GM21737 (cell line): ENCODE measurements at regions not wholly inside any gene's neighbourhood (a gene's known extent, or its start where the extent isn't known, plus 50 kb on each side); places are given as distances from the start of the nearest gene placed in this dataset.

ENCODE experiments used
- ATAC-seq: cut with Tn5 transposase; IDR thresholded peaks from one replicate; pipeline ENCODE4 v1.9.1; 2021; ENCODE audit warnings: mild to moderate bottlenecking, moderate library complexity; ENCODE audit not compliant: unreplicated experiment

GRCh38 chr10:107918171-107918570 lies 753.7 kb upstream of the SORCS1 start:
- ATAC-seq = no peak

- ATAC-seq = no peak
These were observed 750.7 kb upstream of the SORCS1 start for GRCh38 chr10:107915215-107915610.

- ATAC-seq = no peak
These were observed 750.1 kb upstream of the SORCS1 start for GRCh38 chr10:107914450-107915214.

GRCh38 chr10:107913317-107914294 lies 749.1 kb upstream of the SORCS1 start:
- no peak for ATAC-seq

GRCh38 chr10:107901076-107901475 lies 736.6 kb upstream of the SORCS1 start:
- ATAC-seq = no peak

- ATAC-seq = no peak
These were observed 735.6 kb upstream of the SORCS1 start for GRCh38 chr10:107900131-107900530.

- no peak for ATAC-seq
These were observed 735.1 kb upstream of the SORCS1 start for GRCh38 chr10:107899502-107900062.

GRCh38 chr10:107899075-107899474 lies 734.6 kb upstream of the SORCS1 start:
- no peak for ATAC-seq

GRCh38 chr10:107898392-107898791 lies 733.9 kb upstream of the SORCS1 start:
- no peak for ATAC-seq

GRCh38 chr10:107894516-107894915 lies 730.0 kb upstream of the SORCS1 start:
- no peak for ATAC-seq

GRCh38 chr10:107889105-107889504 lies 724.6 kb upstream of the SORCS1 start:
- ATAC-seq = no peak

GRCh38 chr10:107880185-107880584 lies 715.7 kb upstream of the SORCS1 start:
- ATAC-seq = no peak

- no peak for ATAC-seq
These were observed 708.5 kb upstream of the SORCS1 start for GRCh38 chr10:107873007-107873406.

- ATAC-seq = no peak
These were observed 701.2 kb upstream of the SORCS1 start for GRCh38 chr10:107865691-107866090.

- ATAC-seq = no peak
These were observed 694.6 kb upstream of the SORCS1 start for GRCh38 chr10:107859065-107859464.

- ATAC-seq = no peak
These were observed 691.5 kb upstream of the SORCS1 start for GRCh38 chr10:107856047-107856315.

GRCh38 chr10:107855301-107856046 lies 691.0 kb upstream of the SORCS1 start:
- ATAC-seq = no peak

- no peak for ATAC-seq
These were observed 684.3 kb upstream of the SORCS1 start for GRCh38 chr10:107848726-107849360.

- peak; percentile 85 for ATAC-seq
These were observed 683.1 kb upstream of the SORCS1 start for GRCh38 chr10:107847620-107848019.

- ATAC-seq = no peak
These were observed 670.2 kb upstream of the SORCS1 start for GRCh38 chr10:107834706-107835105.

GRCh38 chr10:107831772-107832171 lies 667.3 kb upstream of the SORCS1 start:
- no peak for ATAC-seq
